Nephron progenitor cell (in vitro differentiated cells): ENCODE measurements at regions not wholly inside any gene's neighbourhood (a gene's known extent, or its start where the extent isn't known, plus 50 kb on each side); places are given as distances from the start of the nearest gene placed in this dataset.

Source experiments
- DNase-seq: peaks from one replicate; pipeline ENCODE4 v3.0.0; 2021
- H3K27ac Mint-ChIP-seq: 2 replicates; pipeline ENCODE4 v1.8.0; 2021; ENCODE audit warnings: mild to moderate bottlenecking, moderate library complexity, mixed read lengths
- H3K27me3 Mint-ChIP-seq: 2 replicates; pipeline ENCODE4 v1.8.0; 2021; ENCODE audit warnings: mild to moderate bottlenecking, low read depth, mixed read lengths; ENCODE audit not compliant: poor library complexity
- H3K36me3 Mint-ChIP-seq: 2 replicates; pipeline ENCODE4 v1.8.0; 2021; ENCODE audit warnings: low read depth, mixed read lengths
- H3K4me1 Mint-ChIP-seq: 2 replicates; pipeline ENCODE4 v1.8.0; 2021; ENCODE audit warnings: mixed read lengths
- H3K4me3 Mint-ChIP-seq: 2 replicates; pipeline ENCODE4 v1.8.0; 2021; ENCODE audit warnings: mild to moderate bottlenecking, moderate library complexity, mixed read lengths
- H3K9me3 Mint-ChIP-seq: 2 replicates; pipeline ENCODE4 v1.8.0; 2021; ENCODE audit warnings: mild to moderate bottlenecking, moderate library complexity, mixed read lengths
- CTCF ChIP-seq: fragments of 200-600 bp; sonication (generic); IDR thresholded peaks from 2 replicates; pipeline ENCODE4 v1.5.0; 2021; ENCODE audit warnings: antibody characterized with exemption

- TF ChIP-seq CTCF, result no peak
- Mint-ChIP-seq H3K27ac (no peak overlapping the region), H3K4me1 (peaks cover 15% of the 10 kb centered on the region), H3K27me3 (peaks cover 14% of the 10 kb centered on the region), H3K36me3 (no peaks in the 10 kb centered on the region), H3K9me3 (no peaks in the 10 kb centered on the region), H3K4me3 (no peak overlapping the region)
- no peak for DNase-seq
These were observed 481.1 kb upstream of the HS6ST1 start for GRCh38 chr2:128799730-128800129.

GRCh38 chr2:128801576-128801975, 482.9 kb upstream of the HS6ST1 start:
- Mint-ChIP-seq H3K9me3 (no peaks in the 10 kb centered on the region), H3K4me3 (no peak overlapping the region), H3K4me1 (peaks cover 15% of the 10 kb centered on the region)

GRCh38 chr2:128803222-128803621, 484.6 kb upstream of the HS6ST1 start:
- TF ChIP-seq CTCF, result no peak
- Mint-ChIP-seq H3K36me3 (peaks cover 5% of the 10 kb centered on the region), H3K9me3 (peaks cover 8% of the 10 kb centered on the region), H3K27ac (no peak overlapping the region), H3K4me1 (peaks cover 15% of the 10 kb centered on the region), H3K4me3 (no peak overlapping the region), H3K27me3 (peaks cover 9% of the 10 kb centered on the region)
- no peak for DNase-seq

More at GRCh38 chr2:128801576-128801975, 482.9 kb upstream of the HS6ST1 start:
- H3K27me3 Mint-ChIP-seq, result peaks cover 13% of the 10 kb centered on the region
- no peaks in the 10 kb centered on the region for H3K36me3 Mint-ChIP-seq
- no peak for TF ChIP-seq CTCF
- no peak for DNase-seq
- no peak overlapping the region for H3K27ac Mint-ChIP-seq

- Mint-ChIP-seq H3K4me1 (peaks cover 12% of the 10 kb centered on the region), H3K27me3 (peaks cover 9% of the 10 kb centered on the region), H3K9me3 (peaks cover 26% of the 10 kb centered on the region), H3K4me3 (no peak overlapping the region), H3K36me3 (peaks cover 5% of the 10 kb centered on the region), H3K27ac (no peak overlapping the region)
- DNase-seq, result no peak
- no peak for TF ChIP-seq CTCF
These were observed 486.6 kb upstream of the HS6ST1 start for GRCh38 chr2:128805237-128805636.

- no peak for TF ChIP-seq CTCF
- no peak overlapping the region for H3K27ac Mint-ChIP-seq
- peaks cover 8% of the 10 kb centered on the region for H3K27me3 Mint-ChIP-seq
- H3K9me3 Mint-ChIP-seq, result peaks cover 33% of the 10 kb centered on the region
- no peak overlapping the region for H3K4me3 Mint-ChIP-seq
- peaks cover 12% of the 10 kb centered on the region for H3K4me1 Mint-ChIP-seq
- no peak for DNase-seq
- H3K36me3 Mint-ChIP-seq, result peaks cover 5% of the 10 kb centered on the region
These were observed 487.2 kb upstream of the HS6ST1 start for GRCh38 chr2:128805918-128806317.

GRCh38 chr2:128807317-128807716, 488.6 kb upstream of the HS6ST1 start:
- no peak overlapping the region for H3K4me3 Mint-ChIP-seq
- peaks cover 12% of the 10 kb centered on the region for H3K4me1 Mint-ChIP-seq
- no peak for TF ChIP-seq CTCF
- H3K27ac Mint-ChIP-seq, result no peak overlapping the region
- peaks cover 33% of the 10 kb centered on the region for H3K9me3 Mint-ChIP-seq
- peaks cover 4% of the 10 kb centered on the region for H3K27me3 Mint-ChIP-seq
- H3K36me3 Mint-ChIP-seq, result peaks cover 5% of the 10 kb centered on the region
- DNase-seq, result no peak
